ENCODE measurements at regions not wholly inside any gene's neighbourhood (a gene's known extent, or its start where the extent isn't known, plus 50 kb on each side); places are given as distances from the start of the nearest gene placed in this dataset.

- ATAC-seq: no peak
- 60 to 73% methylated on average over 2 of the region's 2 CpGs for WGBS, 2 donors
Measured at GRCh38 chr16:55981557-55981956, 106.4 kb upstream of the CES5A start.

DNA sequence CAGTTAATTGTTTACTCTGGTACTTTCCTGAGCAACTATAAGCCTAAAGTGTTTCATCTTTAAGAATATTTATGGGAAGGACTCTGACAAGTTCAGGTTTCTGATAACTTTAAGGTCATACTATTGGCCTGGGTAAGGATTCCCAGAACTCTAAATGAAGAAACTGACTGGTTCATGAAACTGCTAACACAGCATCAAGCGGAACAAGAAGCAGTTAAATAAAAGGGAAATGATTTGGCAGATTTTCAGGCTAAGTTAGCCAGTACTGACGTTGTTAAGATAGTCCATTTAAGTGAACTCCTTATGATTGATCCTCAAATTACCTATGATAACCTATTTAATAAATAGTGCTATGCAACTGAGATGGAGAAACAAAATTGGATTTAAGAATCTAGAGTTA lies 101.6 kb upstream of the CES5A start:
- H3K27me3 ChIP-seq: no peaks in the 10 kb centered on the region
- H3K36me3 ChIP-seq: no peaks in the 10 kb centered on the region
- 48 to 55% methylated on average over 2 of the region's 2 CpGs for WGBS, 2 donors
- TF ChIP-seq CTCF (IDR thresholded peaks at IDR 0.05): no peak
- no peak overlapping the region for H3K4me3 ChIP-seq
- DNase-seq (no peak), FAIRE-seq (no peak), ATAC-seq (no peak)
- no peaks in the 10 kb centered on the region for H3K4me1 ChIP-seq
- no peak overlapping the region for H3K27ac ChIP-seq
- intact Hi-C loops (cut with DNase I): no loop called here
- H3K9me3 ChIP-seq: no peaks in the 10 kb centered on the region

More at GRCh38 chr16:55981557-55981956, 106.4 kb upstream of the CES5A start:
- Histone ChIP-seq H3K4me3 (no peak overlapping the region), H3K27me3 (peaks cover 0 to 1% (median 0%) of the 10 kb centered on the region in 4 donors), H3K9me3 (no peaks in the 10 kb centered on the region), H3K27ac (no peak overlapping the region), H3K4me1 (no peaks in the 10 kb centered on the region), H3K36me3 (no peaks in the 10 kb centered on the region)
- FAIRE-seq: no peak
- intact Hi-C loops (cut with DNase I): no loop called here
- TF ChIP-seq CTCF (IDR thresholded peaks at IDR 0.05): no peak
- DNase-seq: no peak

DNA sequence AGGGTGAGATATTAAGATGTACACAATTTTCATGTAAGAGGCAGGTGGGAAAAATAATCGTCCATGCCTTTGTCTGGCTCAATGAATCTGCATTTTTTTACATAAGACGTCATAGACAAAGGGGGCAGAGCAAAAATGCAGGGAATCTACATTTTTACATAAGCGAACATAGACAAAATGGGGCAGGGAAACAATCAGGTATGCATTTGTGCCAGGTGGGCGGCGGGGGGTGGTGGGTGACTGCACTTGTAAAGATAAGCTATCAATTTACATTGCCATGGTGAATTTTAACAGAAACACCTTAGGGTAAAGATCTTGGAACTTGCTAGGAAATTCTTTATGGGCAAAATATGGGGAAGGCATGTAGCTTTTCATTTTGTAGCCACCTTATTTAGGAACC lies 96.3 kb upstream of the CES5A start:
- FAIRE-seq (no peak), ATAC-seq (no peak), DNase-seq (no peak)
- intact Hi-C loops (cut with DNase I): no loop called here
- Histone ChIP-seq H3K27me3 (no peaks in the 10 kb centered on the region), H3K36me3 (no peaks in the 10 kb centered on the region), H3K4me3 (no peak overlapping the region), H3K4me1 (no peaks in the 10 kb centered on the region), H3K27ac (no peak overlapping the region), H3K9me3 (no peaks in the 10 kb centered on the region)
- 65 to 76% methylated on average over 5 of the region's 5 CpGs for WGBS, 2 donors
- no peak for TF ChIP-seq CTCF (IDR thresholded peaks at IDR 0.05)

DNA sequence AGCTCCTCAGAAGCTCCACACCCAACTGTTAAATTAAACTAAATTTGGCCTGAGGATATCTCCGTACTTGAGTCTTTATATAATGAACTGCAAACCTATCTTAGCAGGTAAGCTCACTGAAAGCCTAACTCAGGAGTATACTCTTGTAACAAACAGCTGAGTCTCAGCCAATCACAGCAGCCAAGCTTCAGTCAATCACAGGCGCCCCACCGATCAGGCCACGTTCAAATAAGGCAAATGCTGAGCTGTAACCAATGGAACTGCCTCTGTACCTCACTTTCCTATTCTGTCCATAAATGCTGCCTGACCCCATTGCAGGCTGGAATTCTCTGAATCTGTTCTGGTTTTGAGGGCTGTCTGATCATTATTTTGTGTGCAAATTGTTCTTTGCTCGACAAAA lies 93.0 kb upstream of the CES5A start:
- Histone ChIP-seq H3K4me3 (no peak overlapping the region), H3K27me3 (no peaks in the 10 kb centered on the region), H3K27ac (no peak overlapping the region), H3K9me3 (no peaks in the 10 kb centered on the region), H3K36me3 (no peaks in the 10 kb centered on the region), H3K4me1 (no peaks in the 10 kb centered on the region)
- no peak for DNase-seq
- 43 to 46% methylated on average over 5 of the region's 5 CpGs for WGBS, 2 donors
- no peak for TF ChIP-seq CTCF (IDR thresholded peaks at IDR 0.05)
- no peak for FAIRE-seq
- intact Hi-C loops (cut with DNase I): no loop called here
- ATAC-seq: no peak

- Histone ChIP-seq H3K27me3 (no peaks in the 10 kb centered on the region), H3K9me3 (no peaks in the 10 kb centered on the region), H3K27ac (no peak overlapping the region), H3K4me3 (no peak overlapping the region), H3K36me3 (no peaks in the 10 kb centered on the region), H3K4me1 (no peaks in the 10 kb centered on the region)
- intact Hi-C loops (cut with DNase I): no loop called here
- no peak for FAIRE-seq
- TF ChIP-seq CTCF (IDR thresholded peaks at IDR 0.05): no peak
- WGBS, 2 donors: 51 to 63% methylated on average over 4 of the region's 4 CpGs
- DNase-seq: no peak
- no peak for ATAC-seq
Measured at GRCh38 chr16:55964923-55965475, 89.8 kb upstream of the CES5A start.

Measured in pancreas (tissue), 10 donors.